Activated T-helper 9 cell treated with anti-CD3 and anti-CD28 coated beads, Interleukin-2, amount 50 U/mL, for 16 hours (primary cell): ENCODE measurements at regions not wholly inside any gene's neighbourhood (a gene's known extent, or its start where the extent isn't known, plus 50 kb on each side); places are given as distances from the start of the nearest gene placed in this dataset.

ENCODE experiments used
- DNase-seq: peaks from one replicate; pipeline ENCODE4 v3.0.0-alpha.2; 2020; ENCODE audit warnings: low read depth

- DNase-seq = no peak
Measured at GRCh38 chr6:14328163-14328562, 210.6 kb downstream of the CD83 start.

- no peak for DNase-seq
Measured at GRCh38 chr6:14333556-14334305, 216.2 kb downstream of the CD83 start.

GRCh38 chr6:14335071-14335470 is 217.5 kb downstream of the CD83 start:
- DNase-seq = no peak

- DNase-seq = no peak
Measured at GRCh38 chr6:14337152-14337551, 219.6 kb downstream of the CD83 start.

- no peak for DNase-seq
Measured at GRCh38 chr6:14339172-14339571, 221.6 kb downstream of the CD83 start.

GRCh38 chr6:14339711-14340584 is 222.4 kb downstream of the CD83 start:
- no peak for DNase-seq

- no peak for DNase-seq
Measured at GRCh38 chr6:14344486-14344885, 226.9 kb downstream of the CD83 start.

GRCh38 chr6:14348389-14348788 is 230.8 kb downstream of the CD83 start:
- DNase-seq = no peak

GRCh38 chr6:14349507-14349906 is 231.9 kb downstream of the CD83 start:
- DNase-seq = no peak

- DNase-seq = no peak
Measured at GRCh38 chr6:14350210-14350609, 232.6 kb downstream of the CD83 start.

GRCh38 chr6:14353281-14353680 is 235.7 kb downstream of the CD83 start:
- no peak for DNase-seq

GRCh38 chr6:14353798-14354197 is 236.2 kb downstream of the CD83 start:
- no peak for DNase-seq

GRCh38 chr6:14354919-14355572 is 237.5 kb downstream of the CD83 start:
- DNase-seq = no peak

GRCh38 chr6:14359438-14359837 is 241.9 kb downstream of the CD83 start:
- no peak for DNase-seq

- DNase-seq = no peak
Measured at GRCh38 chr6:14360565-14360964, 243.0 kb downstream of the CD83 start.

- DNase-seq = no peak
Measured at GRCh38 chr6:14361297-14361696, 243.7 kb downstream of the CD83 start.

GRCh38 chr6:14361956-14362587 is 244.5 kb downstream of the CD83 start:
- no peak for DNase-seq

- no peak for DNase-seq
Measured at GRCh38 chr6:14364370-14364769, 246.8 kb downstream of the CD83 start.

GRCh38 chr6:14365393-14365792 is 247.8 kb downstream of the CD83 start:
- no peak for DNase-seq

- no peak for DNase-seq
Measured at GRCh38 chr6:14366315-14366714, 248.7 kb downstream of the CD83 start.

GRCh38 chr6:14366872-14367271 is 249.3 kb downstream of the CD83 start:
- no peak for DNase-seq

- DNase-seq = no peak
Measured at GRCh38 chr6:14367296-14367695, 249.7 kb downstream of the CD83 start.
